HG03039 (cell line): ENCODE measurements at regions not wholly inside any gene's neighbourhood (a gene's known extent, or its start where the extent isn't known, plus 50 kb on each side); places are given as distances from the start of the nearest gene placed in this dataset.
"Not testable (repeated sequence)": the region's sequence is repeated elsewhere in the genome, so short reads cannot be mapped to it uniquely, and the experiment has no call there.

Experiments used
- ATAC-seq: cut with Tn5 transposase; IDR thresholded peaks from one replicate; pipeline ENCODE4 v1.9.1; 2021; ENCODE audit warnings: mild to moderate bottlenecking, moderate library complexity; ENCODE audit not compliant: unreplicated experiment

DNA sequence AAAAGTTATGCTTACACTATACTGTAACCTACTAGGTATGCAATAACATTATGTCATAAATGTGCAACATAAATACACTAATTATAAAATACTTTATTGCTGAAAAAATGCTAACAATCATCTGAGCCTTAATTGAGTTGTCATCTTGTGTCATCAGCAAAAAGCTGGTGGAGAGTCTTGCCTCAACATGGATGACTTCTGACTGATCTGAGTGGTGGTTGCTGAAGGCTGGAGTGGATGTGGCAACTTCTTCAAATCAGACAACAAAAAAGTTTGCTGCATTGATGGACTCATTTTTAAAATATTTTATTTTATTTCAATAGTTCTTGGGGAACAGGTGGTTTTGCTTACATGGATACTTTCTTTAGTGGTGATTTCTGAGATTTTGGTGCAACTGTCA lies 93.9 kb upstream of the AMN1 start:
- ATAC-seq: no peak

DNA sequence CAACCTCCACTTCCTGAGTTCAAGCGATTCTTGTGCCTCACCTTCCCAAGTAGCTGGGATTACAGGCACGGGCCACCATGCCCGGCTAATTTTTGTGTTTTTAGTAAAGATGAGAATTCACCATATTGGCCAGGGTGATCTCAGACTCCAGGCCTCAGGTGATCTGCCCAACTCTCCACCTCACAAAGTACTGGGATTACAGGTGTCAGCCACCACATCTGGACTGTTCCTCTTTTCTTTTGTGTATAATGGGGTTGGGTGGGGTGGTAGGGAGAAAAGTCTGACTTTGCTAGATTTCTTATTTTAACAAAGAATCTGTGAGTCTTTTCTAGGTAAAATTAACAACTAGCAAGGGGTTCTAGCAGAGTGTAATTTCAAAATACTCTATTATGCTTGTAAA lies 92.7 kb upstream of the AMN1 start:
- no peak for ATAC-seq

DNA sequence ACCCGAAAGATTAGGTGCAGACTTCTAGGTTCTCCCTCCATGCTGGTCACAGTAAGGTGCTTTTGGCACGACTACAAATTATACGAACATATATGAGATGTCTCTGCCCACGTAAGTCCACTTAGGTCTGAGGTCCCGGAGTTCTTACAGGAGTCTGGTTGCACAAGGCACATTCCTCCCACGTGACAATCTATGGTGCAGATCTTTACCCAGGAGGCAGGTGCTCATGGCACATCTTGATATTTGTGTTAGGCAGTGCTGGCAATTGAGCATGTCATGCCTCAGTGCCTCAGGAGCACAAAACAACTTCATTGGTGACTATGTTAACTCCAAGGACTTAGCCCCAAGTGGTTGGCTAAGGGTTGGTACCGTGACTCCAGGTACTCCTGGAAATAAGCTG lies 92.0 kb upstream of the AMN1 start:
- ATAC-seq: no peak

DNA sequence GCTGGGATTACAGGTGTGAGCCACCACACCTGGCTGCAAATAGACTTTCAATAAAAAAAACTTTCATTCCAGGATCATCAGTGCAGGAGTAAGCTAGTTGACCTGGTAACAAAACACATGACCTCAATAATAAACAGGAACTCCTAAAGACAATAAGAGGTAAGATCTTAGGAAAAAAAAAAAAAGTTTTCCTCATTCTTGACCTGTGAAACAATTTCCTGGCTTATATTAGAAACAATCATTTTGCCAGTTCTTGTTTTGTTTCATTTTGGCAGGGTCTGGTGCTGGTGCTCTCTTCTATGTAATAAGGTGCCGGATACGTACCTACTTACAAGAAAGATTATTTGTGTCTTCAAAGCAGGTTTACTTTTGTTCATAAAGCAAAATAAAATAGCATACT lies 90.6 kb upstream of the AMN1 start:
- ATAC-seq: no peak

DNA sequence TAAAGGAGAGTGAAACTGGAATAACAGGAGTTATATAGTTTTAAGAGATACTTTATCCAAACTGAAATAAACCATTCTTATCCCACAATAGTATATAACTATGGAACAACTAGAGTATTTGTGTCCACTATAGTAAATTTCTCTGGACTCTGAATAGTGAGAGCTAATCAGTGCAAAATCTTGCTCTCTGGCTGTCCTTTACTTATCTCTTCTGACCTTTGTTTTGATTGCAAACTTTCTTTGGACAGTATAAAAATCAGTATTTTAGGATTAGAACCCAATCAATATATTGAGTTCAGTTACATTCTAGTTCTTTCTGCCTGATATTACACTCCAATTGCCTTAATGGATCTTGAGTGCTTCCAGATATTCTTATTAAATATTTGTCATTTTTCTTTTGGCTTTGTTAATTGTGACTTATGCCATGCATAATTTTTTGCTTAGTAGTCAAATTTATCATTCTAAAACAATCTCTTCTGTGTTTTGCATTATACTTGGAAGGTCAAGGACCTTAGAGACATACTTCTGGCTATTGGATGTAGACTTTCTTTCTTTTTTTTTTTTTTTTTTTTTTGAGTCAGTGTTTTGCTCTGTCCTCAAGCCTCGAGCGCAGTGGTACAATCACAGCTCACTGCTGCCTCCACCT lies 89.9 kb upstream of the AMN1 start:
- no peak for ATAC-seq

- no peak for ATAC-seq
These were observed 88.3 kb upstream of the AMN1 start for GRCh38 chr12:31817120-31817519.

- ATAC-seq: no peak
These were observed 86.3 kb upstream of the AMN1 start for GRCh38 chr12:31815096-31815495.

- ATAC-seq: no peak
These were observed 84.5 kb upstream of the AMN1 start for GRCh38 chr12:31813305-31813704.

- ATAC-seq: no peak
These were observed 78.9 kb upstream of the AMN1 start for GRCh38 chr12:31807773-31808097.

DNA sequence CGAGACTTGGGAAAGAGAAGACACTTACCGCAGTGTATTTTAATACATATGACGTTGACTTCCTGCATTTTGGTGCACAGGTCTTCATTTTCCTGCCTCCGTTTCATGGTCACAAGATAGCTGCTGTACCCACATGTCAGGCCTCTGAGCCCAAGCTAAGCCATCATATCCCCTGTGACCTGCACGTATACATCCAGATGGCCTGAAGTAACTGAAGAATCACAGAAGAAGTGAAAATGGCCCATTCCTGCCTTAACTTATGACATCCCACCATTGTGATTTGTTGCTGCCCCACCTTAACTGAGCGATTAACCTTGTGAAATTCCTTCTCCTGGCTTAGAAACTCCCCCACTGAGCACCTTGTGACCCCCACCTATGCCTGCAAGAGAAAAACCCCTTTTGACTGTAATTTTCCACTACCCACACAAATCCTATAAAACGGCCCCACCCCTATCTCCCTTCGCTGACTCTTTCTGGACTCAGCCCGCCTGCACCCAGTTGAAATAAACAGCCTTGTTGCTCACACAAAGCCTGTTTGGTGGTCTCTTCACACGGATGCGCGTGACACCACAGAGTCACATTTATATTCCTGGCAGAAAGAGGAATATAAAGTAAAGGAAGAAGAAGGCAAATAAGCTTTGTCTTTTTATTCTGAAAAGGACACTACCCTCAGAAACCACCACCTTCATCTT lies 78.4 kb upstream of the AMN1 start:
- ATAC-seq: not testable (repeated sequence)

GRCh38 chr12:31805681-31806080 lies 76.9 kb upstream of the AMN1 start:
- ATAC-seq: not testable (repeated sequence)

- ATAC-seq: not testable (repeated sequence)
These were observed 75.9 kb upstream of the AMN1 start for GRCh38 chr12:31804707-31805106.

DNA sequence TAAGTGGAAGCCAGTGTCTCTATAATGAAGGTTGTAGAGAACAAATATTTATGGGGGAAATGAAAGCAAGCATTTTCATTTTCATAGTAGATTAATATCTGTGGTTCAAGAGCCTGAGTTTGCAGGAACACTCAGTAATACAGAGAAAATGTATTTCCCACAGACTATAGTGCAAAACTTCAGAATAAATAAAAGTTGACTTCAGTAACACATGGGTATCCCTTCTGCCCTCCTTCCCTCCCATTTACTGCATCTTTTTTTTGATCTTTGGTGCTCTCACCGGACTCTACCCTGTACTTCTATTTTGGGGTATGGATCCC lies 75.3 kb upstream of the AMN1 start:
- no peak for ATAC-seq

GRCh38 chr12:31803306-31804184 lies 74.7 kb upstream of the AMN1 start:
- no peak for ATAC-seq

GRCh38 chr12:31801872-31802271 lies 73.1 kb upstream of the AMN1 start:
- no peak for ATAC-seq

- no peak for ATAC-seq
These were observed 68.5 kb upstream of the AMN1 start for GRCh38 chr12:31797230-31797872.

DNA sequence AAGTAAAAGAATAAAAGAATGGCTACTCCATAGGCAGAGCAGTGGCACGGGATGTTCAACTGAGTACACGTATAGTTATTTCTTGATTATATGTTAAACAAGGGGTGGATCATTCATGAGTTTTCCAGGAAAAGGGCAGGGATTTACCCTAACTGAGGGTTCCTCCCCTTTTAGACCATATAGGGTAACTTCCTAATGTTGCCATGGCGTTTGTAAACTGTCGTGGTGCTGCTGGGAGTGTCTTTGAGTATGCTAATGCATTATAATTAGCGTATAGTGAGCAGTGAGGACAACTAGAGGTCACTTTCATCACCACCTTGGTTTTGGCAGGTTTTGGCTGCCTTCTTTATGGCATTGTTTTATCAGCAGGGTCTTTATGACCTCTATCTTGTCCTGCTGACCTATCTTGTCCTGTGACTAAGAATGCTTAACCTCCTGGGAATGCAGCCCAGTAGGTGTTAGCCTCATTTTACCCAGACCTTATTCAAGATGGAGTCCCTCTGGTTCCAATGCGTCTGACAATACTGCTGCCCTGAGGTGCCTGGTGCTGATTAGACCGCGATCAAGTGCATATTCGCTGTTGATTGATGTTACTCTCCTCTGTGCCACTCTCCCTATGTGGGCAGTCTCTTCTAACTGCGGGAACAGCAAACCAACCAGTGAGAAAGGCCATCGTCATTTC lies 67.6 kb upstream of the AMN1 start:
- ATAC-seq: no peak

GRCh38 chr12:31794745-31795144 lies 65.9 kb upstream of the AMN1 start:
- no peak for ATAC-seq

DNA sequence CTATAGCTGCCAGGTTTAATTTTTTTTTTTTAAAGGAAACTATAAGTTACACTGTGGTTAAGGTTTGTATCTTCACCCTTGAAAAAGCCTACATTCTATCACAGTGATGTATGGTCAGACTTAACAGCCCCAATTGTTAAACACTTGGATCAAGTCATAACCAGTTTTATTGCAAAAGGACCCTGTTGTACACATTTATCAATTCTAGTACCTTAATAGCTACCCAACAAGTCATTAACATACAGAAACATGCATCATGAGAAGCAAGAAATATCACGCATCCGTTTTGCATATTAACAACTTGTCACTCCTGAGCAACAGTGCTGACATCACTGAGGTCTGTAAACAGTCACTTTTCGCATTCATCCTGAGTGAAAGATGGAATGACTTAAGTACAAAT lies 62.4 kb upstream of the AMN1 start:
- not testable (repeated sequence) for ATAC-seq

DNA sequence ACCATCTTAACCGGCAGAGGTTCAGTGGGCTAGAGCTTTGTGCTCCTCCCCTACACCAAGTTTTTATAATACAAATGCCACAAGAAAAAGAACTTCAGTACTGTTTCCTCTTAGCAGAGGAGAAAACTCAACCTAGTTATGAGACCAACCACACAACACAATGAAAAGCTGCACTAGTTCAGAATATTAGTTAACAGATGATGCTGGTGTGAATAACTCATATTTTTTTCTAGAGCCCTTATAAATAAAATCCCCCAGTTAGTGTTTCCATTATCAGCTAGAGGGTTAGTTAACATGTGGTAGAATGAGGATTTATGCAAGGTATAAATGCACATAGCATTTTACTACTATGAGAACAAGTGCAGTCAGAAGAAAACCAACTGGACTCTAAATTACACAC lies 61.9 kb upstream of the AMN1 start:
- ATAC-seq: no peak

- ATAC-seq: no peak
These were observed 56.5 kb upstream of the AMN1 start for GRCh38 chr12:31785318-31785717.
